RCC 7860 (cell line): ENCODE measurements at regions not wholly inside any gene's neighbourhood (a gene's known extent, or its start where the extent isn't known, plus 50 kb on each side); places are given as distances from the start of the nearest gene placed in this dataset.

ENCODE experiments used
- DNase-seq: peaks from one replicate; pipeline ENCODE4 v3.0.0-alpha.2; 2015; ENCODE audit warnings: low spot score
- FAIRE-seq: peaks from 2 replicates; lab custom pipeline; 2012; peaks lifted over from hg19 to GRCh38; lab: Jason Lieb, UNC

- FAIRE-seq = no peak
- DNase-seq = no peak
Measured at GRCh38 chr11:95337972-95338429, 107.0 kb upstream of the SESN3 start.

GRCh38 chr11:95337175-95337957, 106.4 kb upstream of the SESN3 start:
- DNase-seq = no peak
- FAIRE-seq = no peak

- FAIRE-seq = no peak
- no peak for DNase-seq
Measured at GRCh38 chr11:95335989-95336388, 105.0 kb upstream of the SESN3 start.

GRCh38 chr11:95331161-95331560, 100.2 kb upstream of the SESN3 start:
- DNase-seq (no peak), FAIRE-seq (no peak)

GRCh38 chr11:95330302-95330701, 99.3 kb upstream of the SESN3 start:
- FAIRE-seq = no peak
- no peak for DNase-seq

GRCh38 chr11:95327273-95327948, 96.4 kb upstream of the SESN3 start:
- FAIRE-seq (no peak), DNase-seq (no peak)

- DNase-seq (no peak), FAIRE-seq (no peak)
Measured at GRCh38 chr11:95325777-95326258, 94.8 kb upstream of the SESN3 start.

- DNase-seq (no peak), FAIRE-seq (no peak)
Measured at GRCh38 chr11:95324826-95325225, 93.8 kb upstream of the SESN3 start.

- FAIRE-seq (no peak), DNase-seq (no peak)
Measured at GRCh38 chr11:95322539-95322938, 91.5 kb upstream of the SESN3 start.

- FAIRE-seq = no peak
- DNase-seq = no peak
Measured at GRCh38 chr11:95318498-95318897, 87.5 kb upstream of the SESN3 start.

- no peak for DNase-seq
- FAIRE-seq = no peak
Measured at GRCh38 chr11:95308512-95309035, 77.6 kb upstream of the SESN3 start.

- DNase-seq (no peak), FAIRE-seq (no peak)
Measured at GRCh38 chr11:95307286-95307685, 76.3 kb upstream of the SESN3 start.

- FAIRE-seq = no peak
Measured at GRCh38 chr11:95306801-95307200, 75.8 kb upstream of the SESN3 start.

GRCh38 chr11:95306123-95306522, 75.1 kb upstream of the SESN3 start:
- no peak for DNase-seq
- FAIRE-seq = no peak

More at GRCh38 chr11:95306801-95307200, 75.8 kb upstream of the SESN3 start:
- DNase-seq = no peak

- DNase-seq (no peak), FAIRE-seq (no peak)
Measured at GRCh38 chr11:95305705-95306104, 74.7 kb upstream of the SESN3 start.

- no peak for FAIRE-seq
- DNase-seq = no peak
Measured at GRCh38 chr11:95304777-95305176, 73.8 kb upstream of the SESN3 start.

- no peak for FAIRE-seq
Measured at GRCh38 chr11:95302211-95302610, 71.2 kb upstream of the SESN3 start.

GRCh38 chr11:95301474-95301873, 70.5 kb upstream of the SESN3 start:
- FAIRE-seq = no peak
- DNase-seq = no peak

More at GRCh38 chr11:95302211-95302610, 71.2 kb upstream of the SESN3 start:
- DNase-seq = no peak

- FAIRE-seq (no peak), DNase-seq (no peak)
Measured at GRCh38 chr11:95299078-95299679, 68.2 kb upstream of the SESN3 start.

- no peak for DNase-seq
- no peak for FAIRE-seq
Measured at GRCh38 chr11:95297680-95298452, 66.9 kb upstream of the SESN3 start.

- FAIRE-seq = no peak
- no peak for DNase-seq
Measured at GRCh38 chr11:95296621-95297025, 65.6 kb upstream of the SESN3 start.
